SK-N-SH treated with all-trans-retinoic acid at 6 μM for 48 hours (cell line): ENCODE measurements at regions not wholly inside any gene's neighbourhood (a gene's known extent, or its start where the extent isn't known, plus 50 kb on each side); places are given as distances from the start of the nearest gene placed in this dataset.

Experiments used
- ATAC-seq: fragments of 200-7000 bp; cut with Tn5 transposase; 3 replicates; pipeline ENCODE4 v1.9.1; 2020; ENCODE audit warnings: mild to moderate bottlenecking, moderate library complexity
- ARNTL ChIP-seq: fragments of 450-650 bp; formaldehyde crosslinking; IDR thresholded peaks from 2 replicates; pipeline ENCODE4 v1.5.0; 2020; ENCODE audit warnings: low read depth, mild to moderate bottlenecking, moderate library complexity, borderline replicate concordance
- BACH2 ChIP-seq: fragments of 250-450 bp; sonication (Bioruptor Pico); IDR thresholded peaks from 2 replicates; pipeline ENCODE4 v1.9.0; 2021; ENCODE audit warnings: mild to moderate bottlenecking, borderline replicate concordance
- CSDC2 ChIP-seq: fragments of 250-450 bp; sonication (Bioruptor Pico); IDR thresholded peaks from 2 replicates; pipeline ENCODE4 v1.5.0; 2020; ENCODE audit warnings: mild to moderate bottlenecking, moderate library complexity
- ESRRG ChIP-seq: fragments of 250-450 bp; sonication (Bioruptor Pico); IDR thresholded peaks from 2 replicates; pipeline ENCODE4 v1.6.1; 2021; ENCODE audit warnings: mild to moderate bottlenecking
- GLIS3 ChIP-seq: fragments of 250-450 bp; sonication (Bioruptor Pico); IDR thresholded peaks from 2 replicates; pipeline ENCODE4 v1.5.0; 2020; ENCODE audit warnings: mild to moderate bottlenecking, moderate library complexity
- ISL1 ChIP-seq: fragments of 250-450 bp; sonication (Bioruptor Pico); IDR thresholded peaks from 2 replicates; pipeline ENCODE4 v2.1.2; 2022; ENCODE audit warnings: mild to moderate bottlenecking, moderate library complexity
- OSR1 ChIP-seq: fragments of 250-450 bp; sonication (Bioruptor Pico); IDR thresholded peaks from 2 replicates; pipeline ENCODE4 v1.8.0; 2022; ENCODE audit warnings: moderate library complexity, mild to moderate bottlenecking, inconsistent platforms
- PPARA ChIP-seq: fragments of 250-450 bp; sonication (Bioruptor Pico); IDR thresholded peaks from 2 replicates; pipeline ENCODE4 v1.5.0; 2020; ENCODE audit warnings: mild to moderate bottlenecking, borderline replicate concordance
- RARB ChIP-seq: fragments of 250-450 bp; sonication (Bioruptor Pico); IDR thresholded peaks from 2 replicates; pipeline ENCODE4 v1.8.0; 2021; ENCODE audit warnings: mild to moderate bottlenecking, moderate library complexity
- SNAI2 ChIP-seq: fragments of 250-450 bp; sonication (Bioruptor Pico); IDR thresholded peaks from 2 replicates; pipeline ENCODE4 v1.5.0; 2020; ENCODE audit warnings: mild to moderate bottlenecking, moderate library complexity
- TCF4 ChIP-seq: fragments of 250-450 bp; sonication (Bioruptor Pico); IDR thresholded peaks from 2 replicates; pipeline ENCODE4 v1.8.0; 2021; ENCODE audit warnings: mild to moderate bottlenecking, moderate library complexity, borderline replicate concordance
- TOX ChIP-seq: fragments of 250-450 bp; sonication (Bioruptor Pico); IDR thresholded peaks from 2 replicates; pipeline ENCODE4 v1.8.0; 2021; ENCODE audit warnings: mild to moderate bottlenecking, moderate library complexity, borderline replicate concordance
- ZC3H10 ChIP-seq: fragments of 250-450 bp; sonication (Bioruptor Pico); IDR thresholded peaks from 2 replicates; pipeline ENCODE4 v1.5.1; 2021; ENCODE audit warnings: mild to moderate bottlenecking, moderate library complexity
- ZFP3 ChIP-seq: fragments of 250-450 bp; sonication (Bioruptor Pico); IDR thresholded peaks from 2 replicates; pipeline ENCODE4 v1.5.0; 2020; ENCODE audit warnings: mild to moderate bottlenecking, moderate library complexity
- ZFP30 ChIP-seq: fragments of 450-650 bp; formaldehyde crosslinking; IDR thresholded peaks from 2 replicates; pipeline ENCODE4 v1.5.0; 2022; ENCODE audit warnings: mild to moderate bottlenecking, moderate library complexity
- ZNF565 ChIP-seq: fragments of 450-650 bp; formaldehyde crosslinking; conservative IDR thresholded peaks from 2 replicates; pipeline ENCODE4 v1.5.0; 2020; ENCODE audit warnings: low read depth, mild to moderate bottlenecking, moderate library complexity
- ZNF70 ChIP-seq: fragments of 450-650 bp; formaldehyde crosslinking; IDR thresholded peaks from 2 replicates; pipeline ENCODE4 v1.5.0; 2020; ENCODE audit warnings: mild to moderate bottlenecking, moderate library complexity
- TF ChIP-seq, protein P1 (sequence below): fragments of 250-450 bp; sonication (Bioruptor Pico); IDR thresholded peaks from 2 replicates; pipeline ENCODE4 v1.8.0; 2020; ENCODE audit warnings: mild to moderate bottlenecking, moderate library complexity, borderline replicate concordance
- TF ChIP-seq, protein P2 (sequence below): fragments of 250-450 bp; sonication (Bioruptor Pico); IDR thresholded peaks from 2 replicates; pipeline ENCODE4 v1.5.0; 2020; ENCODE audit warnings: mild to moderate bottlenecking, moderate library complexity
- TF ChIP-seq, protein P3 (sequence below): fragments of 250-450 bp; sonication (Bioruptor Pico); IDR thresholded peaks from 2 replicates; pipeline ENCODE4 v1.5.1; 2021; ENCODE audit warnings: mild to moderate bottlenecking, moderate library complexity
- TF ChIP-seq, protein P4 (sequence below): fragments of 250-450 bp; sonication (Bioruptor Pico); IDR thresholded peaks from 2 replicates; pipeline ENCODE4 v1.5.1; 2020; ENCODE audit warnings: low read depth, mild to moderate bottlenecking, moderate library complexity

DNA sequence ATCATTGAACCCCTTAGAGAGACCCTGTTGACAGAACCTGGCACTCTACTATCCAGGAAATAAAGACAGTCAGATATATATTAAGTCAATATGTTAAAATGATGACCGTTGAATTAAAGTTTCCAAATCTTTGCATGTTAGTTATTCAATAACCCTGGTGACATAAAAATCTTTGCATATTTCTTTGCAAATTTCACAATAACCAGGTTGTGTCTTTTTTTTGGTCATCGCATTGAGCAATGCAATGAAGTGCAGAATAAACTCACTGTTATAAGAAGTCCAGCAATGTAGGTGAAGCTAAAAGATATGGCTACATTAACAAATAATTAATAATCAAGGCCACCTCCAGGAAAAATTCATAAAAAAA is 596.9 kb downstream of the NYAP2 start:
- TF ChIP-seq PPARA (CRISPR knock-in tag) (no peak), ZNF70 (CRISPR knock-in tag) (no peak), RARB (no peak), ARNTL (CRISPR knock-in tag) (no peak), ZC3H10 (CRISPR knock-in tag) (no peak), BACH2 (no peak), TOX (CRISPR knock-in tag) (no peak), TCF4 (CRISPR knock-in tag) (no peak), ZFP3 (CRISPR knock-in tag) (no peak), ESRRG (CRISPR knock-in tag) (no peak), CSDC2 (CRISPR knock-in tag) (no peak)
- TF ChIP-seq, protein P1, sequence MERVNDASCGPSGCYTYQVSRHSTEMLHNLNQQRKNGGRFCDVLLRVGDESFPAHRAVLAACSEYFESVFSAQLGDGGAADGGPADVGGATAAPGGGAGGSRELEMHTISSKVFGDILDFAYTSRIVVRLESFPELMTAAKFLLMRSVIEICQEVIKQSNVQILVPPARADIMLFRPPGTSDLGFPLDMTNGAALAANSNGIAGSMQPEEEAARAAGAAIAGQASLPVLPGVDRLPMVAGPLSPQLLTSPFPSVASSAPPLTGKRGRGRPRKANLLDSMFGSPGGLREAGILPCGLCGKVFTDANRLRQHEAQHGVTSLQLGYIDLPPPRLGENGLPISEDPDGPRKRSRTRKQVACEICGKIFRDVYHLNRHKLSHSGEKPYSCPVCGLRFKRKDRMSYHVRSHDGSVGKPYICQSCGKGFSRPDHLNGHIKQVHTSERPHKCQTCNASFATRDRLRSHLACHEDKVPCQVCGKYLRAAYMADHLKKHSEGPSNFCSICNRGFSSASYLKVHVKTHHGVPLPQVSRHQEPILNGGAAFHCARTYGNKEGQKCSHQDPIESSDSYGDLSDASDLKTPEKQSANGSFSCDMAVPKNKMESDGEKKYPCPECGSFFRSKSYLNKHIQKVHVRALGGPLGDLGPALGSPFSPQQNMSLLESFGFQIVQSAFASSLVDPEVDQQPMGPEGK: no peak
- TF ChIP-seq, protein P2, sequence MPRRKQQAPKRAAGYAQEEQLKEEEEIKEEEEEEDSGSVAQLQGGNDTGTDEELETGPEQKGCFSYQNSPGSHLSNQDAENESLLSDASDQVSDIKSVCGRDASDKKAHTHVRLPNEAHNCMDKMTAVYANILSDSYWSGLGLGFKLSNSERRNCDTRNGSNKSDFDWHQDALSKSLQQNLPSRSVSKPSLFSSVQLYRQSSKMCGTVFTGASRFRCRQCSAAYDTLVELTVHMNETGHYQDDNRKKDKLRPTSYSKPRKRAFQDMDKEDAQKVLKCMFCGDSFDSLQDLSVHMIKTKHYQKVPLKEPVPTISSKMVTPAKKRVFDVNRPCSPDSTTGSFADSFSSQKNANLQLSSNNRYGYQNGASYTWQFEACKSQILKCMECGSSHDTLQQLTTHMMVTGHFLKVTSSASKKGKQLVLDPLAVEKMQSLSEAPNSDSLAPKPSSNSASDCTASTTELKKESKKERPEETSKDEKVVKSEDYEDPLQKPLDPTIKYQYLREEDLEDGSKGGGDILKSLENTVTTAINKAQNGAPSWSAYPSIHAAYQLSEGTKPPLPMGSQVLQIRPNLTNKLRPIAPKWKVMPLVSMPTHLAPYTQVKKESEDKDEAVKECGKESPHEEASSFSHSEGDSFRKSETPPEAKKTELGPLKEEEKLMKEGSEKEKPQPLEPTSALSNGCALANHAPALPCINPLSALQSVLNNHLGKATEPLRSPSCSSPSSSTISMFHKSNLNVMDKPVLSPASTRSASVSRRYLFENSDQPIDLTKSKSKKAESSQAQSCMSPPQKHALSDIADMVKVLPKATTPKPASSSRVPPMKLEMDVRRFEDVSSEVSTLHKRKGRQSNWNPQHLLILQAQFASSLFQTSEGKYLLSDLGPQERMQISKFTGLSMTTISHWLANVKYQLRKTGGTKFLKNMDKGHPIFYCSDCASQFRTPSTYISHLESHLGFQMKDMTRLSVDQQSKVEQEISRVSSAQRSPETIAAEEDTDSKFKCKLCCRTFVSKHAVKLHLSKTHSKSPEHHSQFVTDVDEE (CRISPR knock-in tag): no peak
- no peak for ATAC-seq

DNA sequence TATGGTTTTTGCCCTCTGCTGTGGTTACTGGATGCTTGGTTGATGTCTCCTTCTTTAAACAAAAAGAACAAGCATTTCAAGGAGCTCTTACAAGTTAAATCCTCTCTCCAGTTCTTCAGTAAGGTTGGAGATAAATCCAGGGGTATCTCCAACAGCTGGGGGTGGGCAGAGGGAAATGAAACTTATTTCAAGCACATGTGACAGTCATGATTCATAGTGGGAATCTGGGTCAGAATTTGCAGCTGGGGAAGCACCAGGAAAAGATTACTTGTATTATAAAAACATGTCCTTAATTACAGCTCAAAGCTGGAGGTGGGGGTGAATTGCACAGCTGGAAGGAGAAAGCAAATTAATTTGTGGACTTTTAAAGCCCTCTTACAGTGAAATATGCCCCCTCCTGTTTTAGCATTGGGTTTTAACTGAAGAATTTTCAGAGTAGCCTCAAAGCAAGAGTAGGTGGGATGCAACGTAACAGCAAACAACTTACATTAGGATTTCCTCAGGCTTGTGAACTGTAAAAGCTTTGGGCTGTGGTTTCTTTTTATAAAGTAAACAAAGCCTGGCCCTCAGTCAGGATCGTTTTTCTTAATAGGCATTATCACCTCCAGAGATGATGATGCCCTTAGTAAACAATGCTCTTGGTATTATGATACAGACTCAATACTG is 596.4 kb downstream of the NYAP2 start:
- ATAC-seq: no peak
- no peak for TF ChIP-seq GLIS3 (CRISPR knock-in tag)
- TF ChIP-seq ZFP3 (CRISPR knock-in tag): no peak
- no peak for TF ChIP-seq ARNTL (CRISPR knock-in tag)
- TF ChIP-seq SNAI2 (CRISPR knock-in tag): no peak
- TF ChIP-seq ZC3H10 (CRISPR knock-in tag): no peak
- no peak for TF ChIP-seq PPARA (CRISPR knock-in tag)
- no peak for TF ChIP-seq ZNF565 (CRISPR knock-in tag)
- TF ChIP-seq, protein P3, sequence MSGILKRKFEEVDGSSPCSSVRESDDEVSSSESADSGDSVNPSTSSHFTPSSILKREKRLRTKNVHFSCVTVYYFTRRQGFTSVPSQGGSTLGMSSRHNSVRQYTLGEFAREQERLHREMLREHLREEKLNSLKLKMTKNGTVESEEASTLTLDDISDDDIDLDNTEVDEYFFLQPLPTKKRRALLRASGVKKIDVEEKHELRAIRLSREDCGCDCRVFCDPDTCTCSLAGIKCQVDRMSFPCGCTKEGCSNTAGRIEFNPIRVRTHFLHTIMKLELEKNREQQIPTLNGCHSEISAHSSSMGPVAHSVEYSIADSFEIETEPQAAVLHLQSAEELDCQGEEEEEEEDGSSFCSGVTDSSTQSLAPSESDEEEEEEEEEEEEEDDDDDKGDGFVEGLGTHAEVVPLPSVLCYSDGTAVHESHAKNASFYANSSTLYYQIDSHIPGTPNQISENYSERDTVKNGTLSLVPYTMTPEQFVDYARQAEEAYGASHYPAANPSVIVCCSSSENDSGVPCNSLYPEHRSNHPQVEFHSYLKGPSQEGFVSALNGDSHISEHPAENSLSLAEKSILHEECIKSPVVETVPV (CRISPR knock-in tag): no peak
- TF ChIP-seq, protein P1: no peak
- no peak for TF ChIP-seq CSDC2 (CRISPR knock-in tag)
- TF ChIP-seq ESRRG (CRISPR knock-in tag): no peak
- TF ChIP-seq ZFP30 (CRISPR knock-in tag): no peak
- no peak for TF ChIP-seq ISL1 (CRISPR knock-in tag)
- TF ChIP-seq ZNF70 (CRISPR knock-in tag): no peak
- no peak for TF ChIP-seq TOX (CRISPR knock-in tag)
- TF ChIP-seq RARB: no peak
- TF ChIP-seq TCF4 (CRISPR knock-in tag): no peak
- TF ChIP-seq, protein P2 (CRISPR knock-in tag): no peak
- TF ChIP-seq, protein P4, sequence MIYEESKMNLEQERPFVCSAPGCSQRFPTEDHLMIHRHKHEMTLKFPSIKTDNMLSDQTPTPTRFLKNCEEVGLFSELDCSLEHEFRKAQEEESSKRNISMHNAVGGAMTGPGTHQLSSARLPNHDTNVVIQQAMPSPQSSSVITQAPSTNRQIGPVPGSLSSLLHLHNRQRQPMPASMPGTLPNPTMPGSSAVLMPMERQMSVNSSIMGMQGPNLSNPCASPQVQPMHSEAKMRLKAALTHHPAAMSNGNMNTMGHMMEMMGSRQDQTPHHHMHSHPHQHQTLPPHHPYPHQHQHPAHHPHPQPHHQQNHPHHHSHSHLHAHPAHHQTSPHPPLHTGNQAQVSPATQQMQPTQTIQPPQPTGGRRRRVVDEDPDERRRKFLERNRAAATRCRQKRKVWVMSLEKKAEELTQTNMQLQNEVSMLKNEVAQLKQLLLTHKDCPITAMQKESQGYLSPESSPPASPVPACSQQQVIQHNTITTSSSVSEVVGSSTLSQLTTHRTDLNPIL: no peak
- no peak for TF ChIP-seq OSR1
